HCEC 1CT (cell line): ENCODE measurements at regions not wholly inside any gene's neighbourhood (a gene's known extent, or its start where the extent isn't known, plus 50 kb on each side); places are given as distances from the start of the nearest gene placed in this dataset.

Source experiments
- DNase-seq: peaks from one replicate; pipeline ENCODE4 v3.0.0-alpha.2; 2017

DNA sequence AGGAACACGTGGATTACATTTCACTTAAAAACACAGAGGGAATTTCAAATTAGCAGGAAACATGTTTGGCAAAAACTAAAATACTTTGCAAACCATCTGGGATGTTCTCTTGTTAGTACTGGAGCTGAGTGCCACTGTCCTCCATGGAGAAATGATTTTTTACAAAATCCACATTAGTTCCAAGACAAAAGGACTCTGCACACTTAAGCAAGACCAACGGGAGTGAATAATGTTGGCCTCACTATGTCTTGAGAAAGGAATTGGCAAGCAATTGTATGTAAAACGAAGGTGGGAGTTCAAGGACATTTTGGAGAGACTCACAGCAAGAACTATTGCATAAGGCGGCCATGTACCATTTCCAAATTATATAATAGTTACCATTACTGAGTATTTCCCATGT, 547.5 kb downstream of the EBF1 start:
- no peak for DNase-seq

DNA sequence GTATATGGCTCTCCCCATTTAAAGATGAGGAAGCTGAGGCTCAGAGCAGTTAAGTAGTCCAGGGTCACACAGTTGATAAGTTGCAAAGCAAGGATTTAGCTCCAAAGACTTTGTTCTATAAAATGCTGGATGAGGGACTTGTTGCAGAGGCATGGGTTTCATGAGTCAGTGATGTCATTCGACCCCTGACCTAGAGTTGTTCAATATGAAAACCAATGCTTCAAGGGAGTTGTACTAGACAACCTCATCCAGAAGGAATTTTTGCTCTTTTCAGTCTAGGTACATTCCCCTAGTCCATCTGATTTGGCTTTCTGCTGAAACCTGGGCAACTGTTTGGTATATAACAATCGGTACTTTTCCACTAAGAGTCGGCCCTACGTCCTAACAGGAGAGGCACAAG, 550.4 kb downstream of the EBF1 start:
- no peak for DNase-seq

DNA sequence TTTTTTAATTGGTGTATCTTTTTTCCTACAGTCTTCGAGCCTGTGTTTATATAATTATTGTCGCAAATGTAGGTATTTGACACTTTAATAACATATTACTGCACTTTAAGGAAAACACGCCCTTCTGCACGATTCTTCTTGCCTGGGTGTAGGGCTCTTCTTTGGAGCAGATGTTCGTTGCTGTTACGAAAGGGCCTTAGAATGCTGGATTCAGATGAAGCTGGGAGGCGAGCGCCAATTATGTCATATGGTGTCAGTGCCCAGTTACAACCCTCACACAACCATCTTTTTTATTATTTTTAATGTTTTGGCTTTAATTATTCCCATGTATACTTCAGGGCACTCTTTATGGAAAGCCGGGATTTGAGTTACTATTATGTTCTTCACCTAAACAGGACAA, 553.0 kb downstream of the EBF1 start:
- no peak for DNase-seq

DNA sequence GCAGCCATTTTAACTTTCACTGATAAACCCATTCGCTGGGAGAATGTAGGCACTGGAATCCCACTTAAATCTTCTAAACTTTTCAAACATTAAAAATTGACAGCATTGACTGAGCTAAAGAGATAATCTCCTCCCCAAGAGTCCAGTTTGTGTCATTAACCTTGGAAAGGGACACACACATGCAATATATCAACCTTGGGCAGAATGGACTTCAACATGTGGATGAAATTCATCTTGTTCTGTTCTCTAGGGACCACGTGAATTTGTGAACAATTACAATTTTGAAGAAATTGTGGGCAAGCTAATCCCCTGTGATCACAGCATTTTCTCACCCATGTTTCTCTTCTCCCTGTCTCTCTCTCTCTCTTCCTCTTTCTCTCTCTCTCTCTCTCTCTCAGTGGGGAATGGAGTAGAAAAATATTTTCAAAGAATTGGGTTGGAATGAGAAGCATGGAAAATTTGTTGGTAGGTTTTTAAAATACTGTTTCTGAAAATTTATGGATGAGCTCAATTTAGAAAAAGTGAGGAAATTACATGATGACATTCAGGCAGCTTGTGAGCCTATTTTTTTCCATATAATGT, 553.7 kb downstream of the EBF1 start:
- no peak for DNase-seq

DNA sequence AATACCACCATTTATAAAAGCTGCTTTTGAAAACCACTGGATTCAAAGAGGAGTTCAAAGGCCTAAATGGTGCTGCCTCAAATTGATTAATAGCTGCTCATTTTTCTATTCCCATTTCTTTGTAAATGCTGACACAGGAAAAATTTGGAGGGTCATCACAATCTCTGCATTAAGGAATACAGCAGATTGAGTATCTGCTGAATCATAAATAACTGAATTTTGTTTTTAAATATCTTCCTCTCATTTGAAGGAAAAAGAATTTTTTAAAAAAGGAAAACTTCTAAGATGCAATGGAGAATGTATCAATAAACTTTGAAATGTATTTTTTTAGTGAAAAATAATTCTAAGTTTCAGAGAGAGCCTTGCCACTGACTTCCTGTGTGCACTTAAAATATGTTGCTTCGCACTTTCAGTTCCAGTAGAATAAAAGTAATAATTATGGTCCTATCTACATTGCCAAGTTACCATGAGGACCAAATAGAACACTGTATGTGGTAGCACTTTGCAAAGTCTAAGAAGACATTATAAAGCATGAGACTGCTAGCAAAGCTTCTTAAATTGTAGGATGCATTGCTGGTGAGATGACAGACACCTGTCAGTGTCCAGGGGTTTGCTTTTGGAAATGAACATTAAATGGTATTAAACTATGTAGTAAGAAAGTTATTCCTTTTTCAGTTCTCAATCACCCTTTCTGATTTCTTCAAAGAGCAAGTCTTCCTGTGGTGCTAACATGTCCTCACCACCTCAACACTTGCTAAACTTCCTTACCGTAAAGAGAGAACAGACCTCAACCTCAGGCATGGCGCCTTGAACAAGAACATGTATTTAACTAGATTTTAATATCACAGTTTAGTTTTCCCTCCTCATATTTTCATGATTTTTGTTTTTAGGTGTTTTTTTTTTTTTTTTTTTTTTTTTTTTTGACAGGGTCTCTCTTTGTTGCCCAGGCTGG, 555.1 kb downstream of the EBF1 start:
- no peak for DNase-seq

DNA sequence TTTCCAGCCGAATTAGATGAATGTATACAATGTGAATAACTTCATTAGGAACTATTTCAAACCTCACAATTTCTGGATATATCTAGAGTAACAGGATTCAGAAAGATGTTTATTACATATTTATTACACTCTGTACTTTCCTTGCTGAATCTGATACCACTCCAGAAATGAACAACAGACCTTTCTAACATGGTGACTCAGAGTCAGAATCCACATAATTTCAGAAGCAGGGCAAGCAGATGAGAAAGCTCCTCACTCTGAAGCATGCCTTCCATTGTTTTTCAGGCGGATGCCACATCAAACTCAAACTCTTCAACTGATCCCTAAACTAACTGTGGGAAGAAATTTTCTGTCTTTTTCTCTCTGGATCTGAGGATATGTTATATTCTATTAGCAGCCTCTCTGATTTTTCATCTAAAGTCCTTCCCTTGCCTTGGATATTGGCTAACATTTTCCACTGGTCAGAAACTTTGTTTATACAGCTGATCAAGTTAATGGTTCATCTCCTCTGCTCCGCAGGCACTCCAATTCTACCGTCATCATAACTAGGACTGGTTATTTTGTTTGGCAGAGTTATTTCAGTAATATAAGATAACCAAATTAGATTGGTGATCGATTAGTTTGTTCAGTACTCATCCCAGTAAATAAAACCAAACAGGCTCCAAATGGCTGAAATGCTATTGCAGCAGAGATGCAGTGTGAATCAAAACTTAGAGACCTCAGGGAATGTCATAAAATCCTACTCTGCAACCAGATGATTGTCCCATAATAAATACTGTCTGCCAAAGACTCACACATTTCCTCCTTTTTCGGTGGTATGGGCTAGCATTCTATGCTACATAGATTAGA, 556.0 kb downstream of the EBF1 start:
- peak; percentile 3 for DNase-seq

DNA sequence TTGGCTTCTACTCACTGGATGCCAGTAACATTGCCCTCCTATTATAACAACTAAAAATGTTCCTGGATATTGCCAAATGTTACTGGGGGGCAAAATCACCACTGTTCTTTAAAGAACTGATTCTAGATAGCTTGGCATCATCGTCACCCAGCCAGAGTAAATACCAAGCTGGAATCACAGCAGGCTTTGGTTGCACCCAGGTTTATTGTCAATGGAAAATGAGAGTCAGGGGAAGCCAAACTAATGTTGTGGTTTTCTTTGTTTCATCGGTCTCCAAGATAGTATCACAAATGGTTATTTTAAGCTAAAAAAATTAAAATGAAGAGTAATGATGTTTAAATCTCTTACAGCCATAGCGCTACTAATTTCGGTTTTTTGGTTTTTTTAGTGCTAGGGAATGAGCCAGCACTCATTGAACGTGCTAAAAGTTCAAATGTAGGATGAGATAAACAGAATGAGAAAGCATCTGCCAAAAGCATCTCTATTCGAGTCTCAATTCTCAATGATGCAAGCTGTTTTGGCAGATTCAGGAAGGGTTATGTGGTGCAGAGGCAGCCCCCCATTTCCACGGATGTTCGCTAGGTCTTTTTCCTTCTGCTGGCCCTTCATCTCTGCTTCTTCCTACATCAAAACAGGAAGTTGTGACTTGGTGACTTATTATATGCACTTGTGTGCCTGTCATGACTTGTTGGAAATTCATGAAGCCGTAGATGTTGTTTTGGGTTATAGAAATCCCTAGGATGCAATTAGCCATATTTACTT, 558.0 kb downstream of the EBF1 start:
- DNase-seq, result no peak

DNA sequence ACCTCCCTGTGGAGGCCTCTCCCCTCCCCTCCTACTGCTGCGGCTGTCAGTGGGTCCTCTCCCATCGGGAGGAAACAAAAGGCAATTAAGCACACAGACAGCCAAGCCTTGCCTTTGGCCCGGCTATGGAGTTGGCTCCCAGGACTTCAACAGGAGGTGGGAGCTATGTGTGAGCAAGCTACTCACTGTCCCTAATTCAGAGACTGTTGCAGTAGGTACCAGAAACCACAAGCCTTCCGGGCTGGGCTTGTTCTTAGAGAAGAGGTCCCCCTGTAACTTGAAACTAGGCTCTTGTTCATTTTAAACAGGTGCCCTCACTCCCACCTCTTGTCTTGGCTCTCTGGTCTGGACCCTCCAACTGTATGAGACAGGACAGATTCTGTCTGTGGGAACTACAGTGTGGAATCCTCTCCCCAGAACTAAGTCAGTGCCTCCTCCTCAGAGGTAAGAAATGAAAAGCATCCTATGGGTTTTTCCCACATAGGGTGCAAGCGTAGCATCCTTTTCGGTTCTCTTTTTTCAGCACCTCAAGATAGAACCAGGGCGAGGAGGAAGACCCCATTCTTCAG, 561.1 kb downstream of the EBF1 start:
- no peak for DNase-seq

DNA sequence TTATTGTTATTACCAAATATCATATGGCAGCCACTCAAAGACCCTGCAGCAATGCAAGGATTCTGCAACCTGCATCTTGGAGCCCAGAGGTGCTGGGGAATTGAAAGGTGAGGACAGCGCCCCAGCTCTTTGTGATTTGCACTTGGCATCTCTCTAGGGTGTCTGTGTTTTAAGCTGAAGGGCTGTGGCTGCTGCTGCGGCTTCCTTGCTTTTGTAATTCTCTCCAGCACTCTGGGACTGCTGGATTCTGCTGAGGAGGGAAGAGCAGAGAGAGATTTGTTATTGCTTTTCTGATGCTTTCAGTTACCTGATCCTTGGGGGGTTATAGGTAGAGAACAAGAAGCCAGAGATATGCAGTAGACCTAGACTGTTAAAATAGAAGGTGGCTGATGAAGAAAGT, 562.4 kb downstream of the EBF1 start:
- DNase-seq, result no peak

DNA sequence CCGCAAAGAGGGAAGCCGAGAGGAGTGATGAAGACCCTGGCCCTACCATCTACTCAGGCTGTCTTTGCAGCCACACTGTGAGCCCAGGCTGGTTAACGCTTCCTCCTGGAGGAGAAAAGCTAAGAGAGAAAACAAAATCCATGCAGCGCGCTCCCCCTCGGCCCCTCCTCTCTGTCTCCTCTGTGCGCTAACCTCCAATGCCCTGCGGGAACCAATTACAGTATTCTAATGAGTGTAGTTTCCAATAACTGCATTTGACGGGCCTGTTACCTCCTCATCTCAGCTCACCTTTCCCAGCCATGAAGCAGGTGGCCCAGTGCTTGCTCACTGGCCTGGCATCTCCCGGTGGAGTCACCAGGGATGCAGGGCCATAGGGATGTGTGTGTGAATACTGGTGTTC, 565.5 kb downstream of the EBF1 start:
- no peak for DNase-seq

DNA sequence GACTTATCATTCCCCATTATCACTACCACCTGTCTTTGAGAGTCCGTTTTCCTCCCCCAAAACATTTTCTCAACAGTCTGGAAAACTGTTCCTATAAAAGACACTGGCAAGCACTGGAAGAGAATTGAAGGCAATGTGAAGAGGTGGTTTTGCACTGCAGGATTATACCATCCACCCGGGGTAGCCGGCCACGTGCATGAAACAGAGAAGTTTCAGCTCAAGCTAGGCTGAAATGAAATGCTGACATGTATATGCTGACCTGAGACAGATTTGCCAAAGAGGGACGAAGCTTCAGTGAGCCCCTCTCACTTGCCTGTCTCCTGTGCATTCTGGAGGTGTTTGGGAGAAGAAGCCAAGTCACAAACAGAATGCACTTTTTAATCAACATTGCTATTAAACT, 567.0 kb downstream of the EBF1 start:
- no peak for DNase-seq

DNA sequence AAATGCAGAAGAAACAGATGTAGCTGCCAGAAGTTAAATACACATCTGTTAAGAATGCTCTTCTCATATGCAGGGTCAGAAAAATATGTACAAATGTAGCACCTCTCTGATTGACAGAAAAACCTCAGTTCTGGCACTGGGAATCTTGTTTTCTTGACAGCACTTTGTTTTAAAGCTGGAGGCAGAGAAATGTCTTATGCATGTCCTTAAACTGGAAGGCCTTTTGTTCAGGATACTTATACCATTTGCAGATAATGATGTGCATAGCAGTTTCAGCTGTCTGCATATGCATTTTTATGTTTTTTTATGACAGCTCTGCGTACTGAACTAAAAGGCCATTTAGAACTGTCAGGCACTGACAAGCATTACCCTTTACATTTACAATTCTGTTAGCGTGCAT, 567.9 kb downstream of the EBF1 start:
- no peak for DNase-seq

DNA sequence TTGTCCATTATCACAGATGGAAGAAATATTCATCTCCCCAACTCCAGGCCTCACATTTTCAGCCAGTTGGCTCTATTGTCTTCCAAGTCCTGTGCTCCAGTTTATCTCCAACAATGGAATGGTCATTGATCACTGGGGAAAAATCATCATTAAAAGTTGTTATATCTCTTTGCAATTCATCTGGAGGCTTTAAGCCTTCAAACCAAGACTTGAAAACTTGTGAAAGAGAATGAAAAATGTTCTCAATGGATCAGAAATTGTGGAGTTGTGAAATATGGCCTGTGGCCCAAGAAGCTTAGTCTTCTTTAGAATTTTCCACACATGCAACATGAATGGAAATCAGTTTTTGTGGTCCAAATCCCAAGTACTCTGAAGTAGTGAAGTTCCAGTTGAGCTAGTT, 569.6 kb downstream of the EBF1 start:
- no peak for DNase-seq

DNA sequence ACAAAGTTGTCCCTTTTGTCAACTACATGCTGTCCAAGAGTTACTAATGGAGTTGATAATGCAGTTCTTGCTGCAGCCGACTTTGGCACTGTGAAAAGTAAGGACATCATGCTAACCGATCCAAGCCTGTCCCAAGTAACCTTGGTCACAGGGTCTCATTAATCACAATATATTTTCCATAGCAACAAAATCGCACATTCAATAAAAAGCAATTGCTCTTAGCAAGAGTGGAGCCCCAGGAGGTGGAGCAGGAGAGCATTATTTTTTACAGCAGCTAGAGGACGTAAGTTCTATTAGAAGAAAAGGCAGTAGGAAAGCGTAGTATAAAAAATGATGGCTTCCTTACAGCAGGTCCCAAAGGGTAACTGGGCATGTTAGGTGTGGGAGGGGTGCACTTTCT, 570.3 kb downstream of the EBF1 start:
- peak; percentile 7 for DNase-seq

DNA sequence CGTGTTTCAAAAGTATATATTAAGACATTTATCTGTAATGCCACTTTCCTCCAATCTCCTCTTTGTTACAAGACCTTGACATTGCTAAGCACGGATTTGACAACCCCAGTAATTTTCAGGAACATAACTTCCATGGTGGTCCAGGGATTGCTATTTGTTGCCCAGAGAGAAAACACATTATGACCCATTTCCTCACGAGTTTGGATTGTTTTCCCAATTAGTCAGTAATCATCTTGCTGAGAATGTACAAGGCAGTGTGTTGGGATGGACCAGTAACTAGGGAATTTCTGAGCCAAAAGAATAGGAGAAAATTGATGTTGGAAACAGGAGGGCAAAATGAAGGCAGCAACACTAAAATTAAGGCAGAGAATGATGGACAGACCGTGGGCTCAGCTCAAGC, 574.1 kb downstream of the EBF1 start:
- DNase-seq, result no peak

DNA sequence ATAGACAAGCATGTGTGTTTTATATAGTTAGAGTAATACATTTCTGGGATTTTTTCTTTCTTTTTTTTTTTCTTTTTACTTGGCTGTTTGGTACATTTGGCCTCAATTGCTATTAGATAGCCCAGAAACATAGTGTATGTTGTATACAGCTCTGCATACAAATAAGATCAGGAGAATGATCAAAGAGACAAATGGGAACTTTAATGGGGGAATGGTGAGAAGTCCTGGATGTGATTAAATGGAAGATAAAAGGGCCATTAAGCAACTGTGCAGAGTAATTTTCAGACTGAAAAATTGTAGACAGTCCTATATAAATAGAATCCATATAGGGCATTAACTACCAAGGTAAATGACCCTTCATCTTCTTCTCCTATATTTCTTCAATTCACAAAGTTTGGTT, 575.6 kb downstream of the EBF1 start:
- DNase-seq, result no peak

DNA sequence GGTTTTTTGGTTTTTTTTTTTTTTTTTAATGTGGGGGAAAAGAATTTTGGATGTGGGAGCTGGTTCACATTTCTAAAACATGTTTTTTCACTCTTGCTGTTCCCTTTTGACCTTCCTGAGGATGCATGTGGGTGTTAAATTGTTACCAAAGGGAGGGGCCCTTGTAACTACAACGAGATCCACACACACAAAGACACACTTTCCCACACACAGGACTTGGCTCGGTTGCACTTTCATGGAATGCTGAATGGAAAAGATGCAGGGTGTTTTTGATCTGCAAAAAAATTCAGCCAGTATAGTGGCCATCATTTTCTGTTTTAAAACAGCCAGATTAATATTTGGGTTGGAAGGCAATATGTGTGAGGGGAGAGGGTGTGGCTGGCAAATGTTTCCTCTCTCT, 576.9 kb downstream of the EBF1 start:
- no peak for DNase-seq

DNA sequence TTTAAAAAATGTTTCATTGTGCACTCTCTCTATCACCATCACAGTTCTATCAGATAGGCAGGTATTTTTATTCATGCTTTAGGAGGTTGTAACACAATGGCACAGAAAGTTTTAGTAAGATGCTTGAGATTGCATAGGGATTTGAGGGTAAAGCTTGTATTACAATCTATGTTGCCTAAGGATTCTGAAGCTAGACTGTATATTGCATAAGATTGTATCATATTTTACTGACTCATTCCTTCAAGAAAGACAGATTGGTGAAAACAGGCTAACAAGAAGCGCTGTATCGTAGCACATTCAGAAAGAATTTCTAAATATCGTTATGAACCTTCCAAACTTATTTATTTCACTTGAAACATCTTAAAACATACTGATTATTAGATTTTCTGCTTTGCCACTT, 577.7 kb downstream of the EBF1 start:
- DNase-seq, result peak; percentile 50

DNA sequence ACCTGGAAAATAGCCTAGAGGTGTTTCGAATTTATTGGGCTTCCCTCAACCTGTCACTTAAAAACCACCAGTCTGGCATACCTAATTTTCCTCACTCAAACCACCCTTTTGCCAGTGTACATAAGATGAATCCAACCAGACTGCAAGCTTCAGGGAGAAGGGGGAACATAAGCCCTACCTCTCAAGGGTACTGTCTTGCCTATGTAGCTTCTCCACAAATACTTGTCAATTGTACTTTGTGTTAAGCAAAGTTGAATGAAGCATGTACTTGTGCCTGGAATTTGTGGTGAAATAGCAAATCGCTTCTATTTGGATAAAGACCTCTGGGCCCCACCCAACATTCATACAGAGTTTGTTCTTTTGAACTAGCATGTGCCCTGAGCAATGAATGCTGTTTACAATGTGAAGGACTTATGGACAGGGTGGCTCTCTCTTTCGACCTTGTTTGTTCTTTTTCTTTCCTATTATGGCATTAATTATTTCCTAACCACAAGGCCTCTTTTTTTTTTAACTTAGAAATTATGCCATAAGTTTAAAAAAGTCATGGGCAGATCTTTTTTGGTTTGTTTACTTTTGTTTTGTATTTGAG, 580.2 kb downstream of the EBF1 start:
- DNase-seq, result no peak

DNA sequence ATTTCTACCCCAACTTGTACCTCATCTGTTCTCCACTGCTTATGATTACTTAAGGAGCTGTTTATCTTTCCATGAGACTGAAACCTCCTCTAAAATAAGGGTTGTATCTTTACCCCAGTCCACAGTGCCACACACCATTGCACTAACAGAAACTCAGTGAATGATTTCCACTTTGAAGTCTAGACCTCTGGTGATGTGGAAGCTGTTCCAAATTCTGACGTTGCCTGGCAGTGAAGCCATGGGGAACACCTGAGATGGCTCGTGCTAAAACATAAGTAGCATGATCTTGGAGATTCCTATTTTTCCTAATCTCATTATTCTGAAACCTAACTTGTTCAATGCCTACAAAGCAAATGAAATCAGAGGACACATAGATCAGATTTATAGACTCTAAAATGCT, 583.2 kb downstream of the EBF1 start:
- DNase-seq, result no peak

DNA sequence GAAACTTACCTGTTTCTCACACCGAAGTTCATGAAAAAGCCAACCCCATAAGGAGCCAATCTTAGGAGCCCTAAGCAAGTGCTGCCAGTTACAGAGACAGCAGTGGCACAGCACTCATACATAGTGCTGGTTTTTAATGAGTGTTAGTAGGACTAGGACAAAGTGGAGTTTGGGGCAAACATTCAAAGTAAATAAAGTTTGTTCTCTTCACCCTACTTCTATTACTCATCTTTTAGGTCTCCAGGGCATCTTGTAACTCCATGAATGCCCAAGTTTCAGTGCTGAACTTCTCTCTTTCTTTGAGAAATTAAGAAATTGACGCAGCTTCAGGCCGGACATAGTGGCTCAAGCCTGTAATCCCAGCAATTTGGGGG, 584.7 kb downstream of the EBF1 start:
- DNase-seq, result no peak

DNA sequence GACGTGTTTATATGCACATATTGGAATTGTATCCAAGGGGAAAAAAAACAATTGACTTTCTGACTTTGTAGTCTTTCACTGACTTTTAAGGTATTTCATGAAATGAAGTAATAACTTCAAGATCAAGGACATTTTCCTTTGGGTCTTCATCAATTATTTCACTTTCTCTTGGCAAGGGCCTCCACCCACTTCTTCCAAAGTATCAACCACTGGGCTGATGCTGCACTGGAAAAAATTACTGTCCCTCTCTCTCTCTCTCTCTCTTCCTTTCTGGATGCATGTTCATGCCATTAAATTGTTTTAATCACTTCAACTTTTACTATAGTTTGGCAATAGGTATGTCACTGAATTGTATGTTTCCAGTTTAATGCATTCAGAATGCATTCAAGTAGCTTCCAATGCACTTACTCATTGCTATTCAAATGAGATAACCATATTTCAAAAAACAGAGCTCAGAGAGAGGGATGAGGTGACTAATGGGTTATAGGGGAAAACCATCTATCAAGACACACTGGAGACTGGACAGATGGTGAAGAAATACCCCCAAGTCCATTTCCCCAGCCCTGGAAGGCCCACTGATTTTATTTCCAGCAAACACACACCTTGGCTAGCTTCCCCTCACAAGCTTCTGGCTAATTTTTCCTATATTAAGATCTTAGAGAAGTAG, 585.3 kb downstream of the EBF1 start:
- DNase-seq, result peak; percentile 77
